Esophagus muscularis mucosa (tissue), 4 donors: ENCODE measurements at regions not wholly inside any gene's neighbourhood (a gene's known extent, or its start where the extent isn't known, plus 50 kb on each side); places are given as distances from the start of the nearest gene placed in this dataset.

Source experiments
- DNase-seq: peaks from one replicate; pipeline ENCODE4 v3.0.0-alpha.2; 2017; ENCODE audit errors: extremely low spot score
- H3K27ac ChIP-seq, 4 donors: fragments of 200-600 bp; sonication (generic); replicated peaks in 1 of 4; 1 replicate in 3 of 4; 2 replicates in 1 of 4; pipeline ENCODE4 v1.5.1; 2016 to 2019; ENCODE audit warnings: mild to moderate bottlenecking in 1 of 4
- H3K27me3 ChIP-seq, 4 donors: fragments of 200-600 bp; sonication (generic); one replicate each; pipeline versions ENCODE4 v1.5.1 to v1.6.0; 2016 to 2019
- H3K36me3 ChIP-seq, 4 donors: fragments of 200-600 bp; sonication (generic); one replicate each; pipeline ENCODE4 v1.5.1; 2016 to 2019
- H3K4me1 ChIP-seq, 4 donors: fragments of 200-600 bp; sonication (generic); one replicate each; pipeline ENCODE4 v1.5.1; 2016 to 2019
- H3K4me3 ChIP-seq, 4 donors: fragments of 200-600 bp; sonication (generic); 1 replicate in 2 of 4; 2 replicates in 2 of 4; pipeline ENCODE4 v1.5.1; 2016 to 2019; ENCODE audit warnings: mild to moderate bottlenecking in 4 of 4, moderate library complexity in 1 of 4
- H3K9me3 ChIP-seq, 4 donors: fragments of 200-600 bp; sonication (generic); 1 replicate in 3 of 4; 2 replicates in 1 of 4; pipeline ENCODE4 v1.5.1; 2016 to 2019
- CTCF ChIP-seq, 3 experiments: fragments of 200-600 bp in 2 of 3; fragments of 450-650 bp in 1 of 3; sonication (generic) in 2 of 3; IDR thresholded peaks; one replicate each; pipeline ENCODE4 v1.5.1; 2017 to 2019; ENCODE audit warnings: antibody characterized with exemption in 3 of 3, mild to moderate bottlenecking in 2 of 3, moderate library complexity in 1 of 3
- EP300 ChIP-seq: sonication (generic); formaldehyde crosslinking; IDR thresholded peaks from one replicate; pipeline ENCODE4 v1.6.1; 2017; ENCODE audit warnings: antibody characterized with exemption
- POLR2A ChIP-seq: fragments of 450-650 bp; IDR thresholded peaks from one replicate; pipeline ENCODE4 v1.6.1; 2017; ENCODE audit warnings: antibody characterized with exemption, moderate library complexity, mild to moderate bottlenecking, low read depth
- POLR2AphosphoS5 ChIP-seq, 2 donors: sonication (generic); formaldehyde crosslinking; IDR thresholded peaks; one replicate each; pipeline ENCODE4 v1.6.1; 2017; ENCODE audit warnings: antibody characterized with exemption in 2 of 2
- WGBS: methylation state at CpG from one replicate; pipeline ENCODE4 v1.1.5; 2018; 5-methylcytosine and 5-hydroxymethylcytosine counted together
- intact Hi-C: fragments of 100-400 bp; cut with DNase I; formaldehyde crosslinking; loops from one replicate; pipeline ENCODE4 v1.15.1; 2023

GRCh38 chr19:31139871-31140505 lies 209.2 kb downstream of the TSHZ3 start:
- TF ChIP-seq POLR2A, result no peak
- TF ChIP-seq EP300, result no peak
- TF ChIP-seq POLR2AphosphoS5 (IDR thresholded peaks at IDR 0.05), result no peak
- TF ChIP-seq CTCF (IDR thresholded peaks at IDR 0.05), result no peak
- intact Hi-C loops, result no loop called here
- no peaks in the 10 kb centered on the region for H3K4me1 ChIP-seq
- H3K4me3 ChIP-seq, result no peak overlapping the region
- no peaks in the 10 kb centered on the region for H3K36me3 ChIP-seq
- H3K27ac ChIP-seq, result no peak overlapping the region
- DNase-seq, result no peak
- no peaks in the 10 kb centered on the region for H3K9me3 ChIP-seq
- 80% methylated on average over 9 of the region's 9 CpGs for WGBS
- H3K27me3 ChIP-seq, result no peaks in the 10 kb centered on the region

GRCh38 chr19:31138077-31138476 lies 211.2 kb downstream of the TSHZ3 start:
- TF ChIP-seq POLR2A (no peak), POLR2AphosphoS5 (IDR thresholded peaks at IDR 0.05) (no peak), CTCF (IDR thresholded peaks at IDR 0.05) (no peak), EP300 (no peak)

GRCh38 chr19:31135841-31136240 lies 213.4 kb downstream of the TSHZ3 start:
- no peaks in the 10 kb centered on the region for H3K4me1 ChIP-seq
- no peaks in the 10 kb centered on the region for H3K9me3 ChIP-seq
- no peak for DNase-seq
- no peak overlapping the region for H3K4me3 ChIP-seq
- H3K36me3 ChIP-seq, result no peaks in the 10 kb centered on the region
- WGBS, result 40% methylated on average over 2 of the region's 2 CpGs
- no peaks in the 10 kb centered on the region for H3K27me3 ChIP-seq
- no peak overlapping the region for H3K27ac ChIP-seq
- intact Hi-C loops, result no loop called here
- TF ChIP-seq EP300, result no peak
- TF ChIP-seq POLR2A, result no peak
- TF ChIP-seq CTCF (IDR thresholded peaks at IDR 0.05), result no peak
- no peak for TF ChIP-seq POLR2AphosphoS5 (IDR thresholded peaks at IDR 0.05)

More at GRCh38 chr19:31138077-31138476, 211.2 kb downstream of the TSHZ3 start:
- whole genome bisulfite sequencing, result no CpG with 5 or more reads among the region's 1 CpG
- Histone ChIP-seq H3K4me3 (no peak overlapping the region), H3K27me3 (no peaks in the 10 kb centered on the region), H3K9me3 (no peaks in the 10 kb centered on the region), H3K36me3 (no peaks in the 10 kb centered on the region), H3K27ac (no peak overlapping the region), H3K4me1 (no peaks in the 10 kb centered on the region)
- intact Hi-C loops, result no loop called here
- DNase-seq, result no peak

- intact Hi-C loops, result no loop called here
- 97% methylated on average over 2 of the region's 2 CpGs for WGBS
- TF ChIP-seq POLR2A (no peak), CTCF (IDR thresholded peaks at IDR 0.05) (no peak), EP300 (no peak), POLR2AphosphoS5 (IDR thresholded peaks at IDR 0.05) (no peak)
Measured at GRCh38 chr19:31132753-31133110, 216.5 kb downstream of the TSHZ3 start.

GRCh38 chr19:31128291-31128690 lies 220.9 kb downstream of the TSHZ3 start:
- no peaks in the 10 kb centered on the region for H3K9me3 ChIP-seq
- intact Hi-C loops, result no loop called here
- peaks cover 0 to 16% (median 13%) of the 10 kb centered on the region in 4 donors for H3K4me1 ChIP-seq
- no peak overlapping the region for H3K27ac ChIP-seq
- 95% methylated on average over 9 of the region's 9 CpGs for WGBS
- H3K36me3 ChIP-seq, result no peaks in the 10 kb centered on the region
- TF ChIP-seq CTCF (IDR thresholded peaks at IDR 0.05), result no peak
- no peak for TF ChIP-seq POLR2A
- TF ChIP-seq EP300, result no peak
- no peak for TF ChIP-seq POLR2AphosphoS5 (IDR thresholded peaks at IDR 0.05)
- DNase-seq, result no peak
- H3K27me3 ChIP-seq, result no peaks in the 10 kb centered on the region
- H3K4me3 ChIP-seq, result no peak overlapping the region

More at GRCh38 chr19:31132753-31133110, 216.5 kb downstream of the TSHZ3 start:
- no peak overlapping the region for H3K4me3 ChIP-seq
- H3K4me1 ChIP-seq, result peaks cover 0 to 6% (median 3%) of the 10 kb centered on the region in 4 donors
- H3K36me3 ChIP-seq, result no peaks in the 10 kb centered on the region
- no peaks in the 10 kb centered on the region for H3K27me3 ChIP-seq
- no peak overlapping the region for H3K27ac ChIP-seq
- no peaks in the 10 kb centered on the region for H3K9me3 ChIP-seq
- no peak for DNase-seq
